Endothelial cell of umbilical vein (primary cell): ENCODE measurements at regions not wholly inside any gene's neighbourhood (a gene's known extent, or its start where the extent isn't known, plus 50 kb on each side); places are given as distances from the start of the nearest gene placed in this dataset.

Experiments used
- EZH2 ChIP-seq: IDR thresholded peaks from 2 replicates; pipeline ENCODE4 v1.6.1; 2012; ENCODE audit warnings: borderline replicate concordance, low read depth, mild to moderate bottlenecking, moderate library complexity, low read length, inconsistent platforms; ENCODE audit not compliant: severe bottlenecking
- MYC ChIP-seq: IDR thresholded peaks from one replicate; pipeline ENCODE4 v1.6.1; 2011; ENCODE audit warnings: mild to moderate bottlenecking, low read depth, low read length

DNA sequence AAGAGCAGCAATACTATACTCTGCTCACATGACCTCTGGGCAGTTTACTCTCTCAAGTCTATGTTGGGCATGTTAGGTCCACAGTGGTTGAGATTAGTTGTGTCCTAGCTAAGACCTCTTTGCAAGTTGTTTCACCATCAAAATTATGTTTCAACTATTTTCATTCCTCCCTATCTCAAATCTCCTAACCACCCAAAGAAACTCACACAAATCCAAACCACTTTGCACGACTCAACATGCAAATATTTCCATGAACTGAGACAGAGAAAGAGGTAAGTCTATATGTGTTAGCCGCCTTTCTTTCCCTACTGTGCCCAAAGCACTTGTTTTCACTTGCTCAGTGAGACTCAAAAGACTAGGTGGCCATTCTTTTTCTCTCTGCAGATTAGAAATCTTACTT lies 546.8 kb downstream of the TNS1 start:
- no peak for TF ChIP-seq MYC
- no peak for TF ChIP-seq EZH2
